SK-N-SH (cell line): ENCODE measurements at regions not wholly inside any gene's neighbourhood (a gene's known extent, or its start where the extent isn't known, plus 50 kb on each side); places are given as distances from the start of the nearest gene placed in this dataset.
A peak's percentile ranks its signal among the peaks of the same experiment; 100 is the strongest.

ENCODE experiments used
- CTCF ChIA-PET: fragments of 300-600, 350-600 bp; formaldehyde crosslinking; extraction: SDS; loops from one replicate; lab custom pipeline; 2021; lab: Yijun Ruan, JAX
- POLR2A ChIA-PET: fragments of 350-600 bp; sonication (Branson Sonifier 250); formaldehyde crosslinking; extraction: SDS; loops from one replicate; lab custom pipeline; 2020; ENCODE audit warnings: antibody characterized with exemption, inconsistent platforms; lab: Yijun Ruan, JAX
- DNase-seq: peaks from one replicate; pipeline ENCODE4 v3.0.0; 2012
- H2AFZ ChIP-seq: fragments of 200-600 bp; sonication (generic); 2 replicates; pipeline ENCODE4 v1.8.1; 2016; ENCODE audit warnings: antibody characterized with exemption, mild to moderate bottlenecking, low read depth
- H3F3A ChIP-seq: fragments of 200-600 bp; sonication (generic); replicated peaks from 2 replicates; pipeline ENCODE3; 2016; ENCODE audit warnings: antibody characterized with exemption, mild to moderate bottlenecking; ENCODE audit not compliant: insufficient read depth
- H3K27ac ChIP-seq, 2 experiments: fragments of 200-500 bp in 1 of 2; fragments of 200-600 bp in 1 of 2; sonication (Bioruptor generic) in 1 of 2; sonication (generic), shearing (Covaris generic) in 1 of 2; 2 replicates each; pipeline versions ENCODE4 v1.5.1 to v1.6.1; 2014 to 2016; ENCODE audit warnings: low read depth in 2 of 2, inconsistent platforms in 1 of 2, low read length in 1 of 2, mild to moderate bottlenecking in 1 of 2, mixed read lengths in 1 of 2
- H3K27me3 ChIP-seq: fragments of 200-600 bp; sonication (generic), shearing (Covaris generic); 2 replicates; pipeline ENCODE4 v1.6.1; 2016; ENCODE audit warnings: mixed run types; ENCODE audit not compliant: insufficient read depth
- H3K36me3 ChIP-seq, 2 experiments: fragments of 200-500 bp in 1 of 2; fragments of 200-600 bp in 1 of 2; sonication (Bioruptor generic) in 1 of 2; sonication (generic) in 1 of 2; replicated peaks in 1 of 2; 2 replicates each; pipeline versions ENCODE3 to v1.5.1; 2014 to 2016; ENCODE audit warnings: low read length in 1 of 2, mild to moderate bottlenecking in 1 of 2; ENCODE audit not compliant: insufficient read depth in 2 of 2, control insufficient read depth in 1 of 2
- H3K4me1 ChIP-seq, 2 experiments: fragments of 200-500 bp in 1 of 2; fragments of 200-600 bp in 1 of 2; sonication (Bioruptor generic) in 1 of 2; sonication (generic), shearing (Covaris generic) in 1 of 2; 2 replicates each; pipeline versions ENCODE4 v1.5.1 to v1.6.1; 2014 to 2016; ENCODE audit warnings: low read depth in 1 of 2, low read length in 1 of 2, mixed run types in 1 of 2; ENCODE audit not compliant: insufficient read depth in 2 of 2, control insufficient read depth in 1 of 2
- H3K4me2 ChIP-seq: fragments of 200-600 bp; sonication (generic), shearing (Covaris generic); 2 replicates; pipeline ENCODE4 v1.6.1; 2017; ENCODE audit warnings: mixed run types
- H3K4me3 ChIP-seq, 2 experiments: fragments of 200-500 bp in 1 of 2; fragments of 200-600 bp in 1 of 2; sonication (Bioruptor generic) in 1 of 2; sonication (generic), shearing (Covaris generic) in 1 of 2; 2 replicates each; pipeline versions ENCODE4 v1.5.1 to v1.8.1; 2014 to 2016; ENCODE audit warnings: low read depth in 2 of 2, inconsistent platforms in 1 of 2, low read length in 1 of 2, mild to moderate bottlenecking in 1 of 2, mixed read lengths in 1 of 2, moderate library complexity in 1 of 2
- H3K79me2 ChIP-seq: fragments of 200-600 bp; sonication (generic); 2 replicates; pipeline ENCODE4 v1.8.1; 2017; ENCODE audit warnings: mild to moderate bottlenecking; ENCODE audit not compliant: insufficient read depth
- H3K9ac ChIP-seq: fragments of 200-600 bp; sonication (generic); 2 replicates; pipeline ENCODE4 v1.6.1; 2017; ENCODE audit warnings: mixed run types
- H3K9me2 ChIP-seq: fragments of 200-600 bp; sonication (generic); 2 replicates; pipeline ENCODE4 v1.6.1; 2017; ENCODE audit warnings: mixed run types
- H3K9me3 ChIP-seq: fragments of 200-600 bp; sonication (generic); 2 replicates; pipeline ENCODE4 v1.6.1; 2017; ENCODE audit warnings: mixed run types, mild to moderate bottlenecking, moderate library complexity
- H4K20me1 ChIP-seq: fragments of 200-600 bp; sonication (generic); 2 replicates; pipeline ENCODE4 v1.6.1; 2017; ENCODE audit warnings: mild to moderate bottlenecking, mixed run types; ENCODE audit not compliant: insufficient read depth
- ELF1 ChIP-seq: IDR thresholded peaks from 2 replicates; pipeline ENCODE4 v1.4.0; 2012
- EP300 ChIP-seq, 2 experiments: IDR thresholded peaks; 2 replicates each; pipeline versions ENCODE4 v1.4.0 to v1.6.1; 2012; ENCODE audit warnings: borderline replicate concordance in 1 of 2, low read depth in 1 of 2, low read length in 1 of 2
- EZH2phosphoT487 ChIP-seq: fragments of 200-600 bp; sonication (generic); IDR thresholded peaks from 2 replicates; pipeline ENCODE4 v1.6.1; 2017; ENCODE audit warnings: low read depth, mixed run types, mild to moderate bottlenecking, antibody characterized with exemption, moderate library complexity, borderline replicate concordance
- FOSL2 ChIP-seq: IDR thresholded peaks from 2 replicates; pipeline ENCODE4 v1.4.0; 2012; ENCODE audit warnings: low read depth, mild to moderate bottlenecking, moderate library complexity, borderline replicate concordance
- FOXJ3 ChIP-seq: sonication (generic); formaldehyde crosslinking; IDR thresholded peaks from 2 replicates; pipeline ENCODE4 v1.5.1; 2020; ENCODE audit warnings: mild to moderate bottlenecking, missing genetic modification reagents
- GATA2 ChIP-seq: sonication (generic); formaldehyde crosslinking; IDR thresholded peaks from 2 replicates; pipeline ENCODE4 v1.5.0; 2020; ENCODE audit warnings: mild to moderate bottlenecking, missing genetic modification reagents
- MEF2A ChIP-seq: IDR thresholded peaks from 2 replicates; pipeline ENCODE4 v1.4.0; 2012; ENCODE audit warnings: low read depth, borderline replicate concordance
- MXI1 ChIP-seq: IDR thresholded peaks from 2 replicates; pipeline ENCODE4 v1.6.1; 2012; ENCODE audit warnings: mild to moderate bottlenecking, low read depth, low read length, improper control_type of control experiment
- NRF1 ChIP-seq: IDR thresholded peaks from 2 replicates; pipeline ENCODE4 v1.6.1; 2012; ENCODE audit warnings: low read depth, mild to moderate bottlenecking, low read length
- RAD21 ChIP-seq: IDR thresholded peaks from 2 replicates; pipeline ENCODE4 v1.6.1; 2012; ENCODE audit warnings: mild to moderate bottlenecking, low read length
- RCOR1 ChIP-seq: fragments of 150-350 bp; IDR thresholded peaks from 2 replicates; pipeline ENCODE4 v1.6.1; 2017; ENCODE audit warnings: antibody characterized with exemption, low read length
- RXRA ChIP-seq: IDR thresholded peaks from 2 replicates; pipeline ENCODE4 v1.4.0; 2012; ENCODE audit warnings: low read depth, mild to moderate bottlenecking, borderline replicate concordance
- SMC3 ChIP-seq: IDR thresholded peaks from 2 replicates; pipeline ENCODE4 v1.6.1; 2012; ENCODE audit warnings: low read depth, low read length, improper control_type of control experiment
- YY1 ChIP-seq: IDR thresholded peaks from 2 replicates; pipeline ENCODE4 v1.4.0; 2012; ENCODE audit warnings: low read depth, mild to moderate bottlenecking
- WGBS: methylation state at CpG from one replicate; pipeline ENCODE4 v1.1.6; 2017; ENCODE audit warnings: low lambda C conversion rate; 5-methylcytosine and 5-hydroxymethylcytosine counted together
- TF ChIP-seq, protein P1 (sequence below): IDR thresholded peaks from 2 replicates; pipeline ENCODE4 v1.4.0; 2012; ENCODE audit warnings: low read depth, borderline replicate concordance
- TF ChIP-seq, protein P2 (sequence below): fragments of 200-600 bp; sonication (generic); IDR thresholded peaks from 2 replicates; pipeline ENCODE4 v1.6.1; 2017; ENCODE audit warnings: antibody characterized with exemption, mild to moderate bottlenecking, moderate library complexity
- TF ChIP-seq, protein P3 (sequence below): IDR thresholded peaks from 2 replicates; pipeline ENCODE4 v1.6.1; 2012; ENCODE audit warnings: mild to moderate bottlenecking, low read depth, low read length, moderate library complexity
- TF ChIP-seq, protein P4 (sequence below): fragments of 150-350 bp; IDR thresholded peaks from 2 replicates; pipeline ENCODE4 v1.6.1; 2016; ENCODE audit warnings: mild to moderate bottlenecking, low read depth, low read length

DNA sequence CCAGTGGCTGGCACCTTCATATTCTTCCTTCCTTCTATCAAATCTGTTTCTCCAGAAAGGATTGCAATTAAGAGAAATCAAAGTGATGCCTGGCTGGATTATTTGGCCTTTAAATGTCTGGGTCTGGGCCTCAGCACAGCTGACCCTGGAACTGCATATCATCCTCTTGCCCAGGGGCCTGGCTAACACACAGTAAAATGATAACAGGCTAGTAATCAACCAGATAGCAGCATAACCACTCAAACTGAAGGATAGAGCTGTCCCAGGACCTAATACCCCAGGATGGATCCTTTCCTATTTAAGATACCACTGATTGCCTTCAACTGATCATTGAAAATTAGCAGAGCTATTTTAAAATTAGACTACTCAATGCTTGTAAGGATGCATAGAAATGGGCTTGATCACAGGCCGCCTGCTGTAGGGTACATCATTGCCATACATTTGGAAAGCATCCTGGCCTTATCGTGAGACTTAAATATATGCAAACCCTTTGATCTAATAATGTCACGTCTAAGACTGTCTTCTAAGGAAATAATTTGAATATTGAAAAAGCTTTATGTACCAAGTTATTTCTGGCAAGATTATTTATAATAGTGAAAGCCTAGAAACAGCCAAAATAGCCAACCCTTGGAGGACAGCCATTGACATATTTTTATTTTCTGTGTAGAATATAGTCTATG, 144.0 kb upstream of the CHST15 start:
- H3K27ac ChIP-seq: peak overlapping the region in 1 of 2 experiments; percentile 48; a peak in 2 of 4 replicates
- TF ChIP-seq RCOR1 (peak; percentile 83; the same call in 1 of the 2 replicates), RXRA (no peak), RAD21 (no peak), GATA2 (CRISPR knock-in tag) (peak; percentile 93), ELF1 (no peak), FOSL2 (no peak), EP300 (IDR thresholded peaks at IDR 0.05; ENCODE audit: borderline replicate concordance in 1 of 2, low read depth in 1 of 2, low read length in 1 of 2) (peak in 1 of 2 experiments; percentile 76; a peak in 2 of 4 replicates), NRF1 (no peak)
- TF ChIP-seq, protein P1, sequence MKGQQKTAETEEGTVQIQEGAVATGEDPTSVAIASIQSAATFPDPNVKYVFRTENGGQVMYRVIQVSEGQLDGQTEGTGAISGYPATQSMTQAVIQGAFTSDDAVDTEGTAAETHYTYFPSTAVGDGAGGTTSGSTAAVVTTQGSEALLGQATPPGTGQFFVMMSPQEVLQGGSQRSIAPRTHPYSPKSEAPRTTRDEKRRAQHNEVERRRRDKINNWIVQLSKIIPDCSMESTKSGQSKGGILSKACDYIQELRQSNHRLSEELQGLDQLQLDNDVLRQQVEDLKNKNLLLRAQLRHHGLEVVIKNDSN: no peak
- H3K9ac ChIP-seq: no peak overlapping the region
- no peaks in the 10 kb centered on the region for H3F3A ChIP-seq
- H3K79me2 ChIP-seq: no peaks in the 10 kb centered on the region
- ChIA-PET CTCF (interaction anchor here (1.0 to 4.6 kb wide), 10 partner anchors 14 to 242 kb away, joined by 3 to 28 read pairs (median 4); no protein-coding TSS in a partner anchor), POLR2A (no interaction called here)
- H3K9me3 ChIP-seq: no peaks in the 10 kb centered on the region
- no peak overlapping the region for H3K4me3 ChIP-seq
- WGBS: 34% methylated on average over 3 of the region's 3 CpGs
- no peaks in the 10 kb centered on the region for H3K27me3 ChIP-seq
- DNase-seq: peak; percentile 77
- no peak overlapping the region for H2AFZ ChIP-seq
- H3K4me2 ChIP-seq: no peak overlapping the region
- H3K9me2 ChIP-seq: no peaks in the 10 kb centered on the region
- no peaks in the 10 kb centered on the region for H4K20me1 ChIP-seq
- H3K36me3 ChIP-seq: no peaks in the 10 kb centered on the region
- H3K4me1 ChIP-seq: peaks cover 0 to 28% of the 10 kb centered on the region in 2 experiments; a peak in 2 of 4 replicates

DNA sequence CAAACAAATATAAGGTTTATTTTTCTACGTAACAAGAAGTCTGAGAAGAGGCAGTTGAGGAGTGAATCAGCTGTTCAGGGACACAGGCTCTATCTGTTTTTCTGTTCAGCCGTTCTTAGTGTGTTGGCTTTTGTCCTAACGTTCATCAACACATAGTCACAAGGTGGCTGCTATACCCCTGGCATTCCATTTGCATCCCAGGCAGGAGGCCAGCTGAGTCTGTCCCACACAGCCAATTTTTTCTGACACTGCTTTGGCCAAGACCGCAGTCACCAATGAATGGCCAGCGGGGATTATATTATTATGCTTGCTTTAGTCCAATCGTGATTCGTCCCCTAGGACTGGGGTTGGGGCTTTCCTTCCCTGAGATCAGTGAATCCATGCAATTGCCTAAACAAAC, 143.4 kb upstream of the CHST15 start:
- Histone ChIP-seq H3K79me2 (no peaks in the 10 kb centered on the region), H3F3A (no peaks in the 10 kb centered on the region), H4K20me1 (no peaks in the 10 kb centered on the region), H3K4me3 (no peak overlapping the region), H3K36me3 (no peaks in the 10 kb centered on the region), H3K9me2 (no peaks in the 10 kb centered on the region), H2AFZ (no peak overlapping the region), H3K9ac (no peak overlapping the region), H3K4me2 (no peak overlapping the region), H3K27ac (peak overlapping the region in 1 of 2 experiments; percentile 48; a peak in 2 of 4 replicates), H3K4me1 (peaks cover 0 to 28% of the 10 kb centered on the region in 2 experiments; a peak in 2 of 4 replicates), H3K9me3 (no peaks in the 10 kb centered on the region), H3K27me3 (no peaks in the 10 kb centered on the region)
- WGBS: 43% methylated on average over 7 of the region's 7 CpGs
- ChIA-PET CTCF (interaction anchor here (1.0 to 4.6 kb wide), 10 partner anchors 14 to 654 kb away, joined by 3 to 28 read pairs (median 3); no protein-coding TSS in a partner anchor), POLR2A (no interaction called here)
- no peak for DNase-seq
- no peak for TF ChIP-seq FOXJ3 (CRISPR knock-in tag)
- TF ChIP-seq NRF1: no peak
- TF ChIP-seq, protein P1: no peak
- TF ChIP-seq YY1: no peak
- TF ChIP-seq, protein P2, sequence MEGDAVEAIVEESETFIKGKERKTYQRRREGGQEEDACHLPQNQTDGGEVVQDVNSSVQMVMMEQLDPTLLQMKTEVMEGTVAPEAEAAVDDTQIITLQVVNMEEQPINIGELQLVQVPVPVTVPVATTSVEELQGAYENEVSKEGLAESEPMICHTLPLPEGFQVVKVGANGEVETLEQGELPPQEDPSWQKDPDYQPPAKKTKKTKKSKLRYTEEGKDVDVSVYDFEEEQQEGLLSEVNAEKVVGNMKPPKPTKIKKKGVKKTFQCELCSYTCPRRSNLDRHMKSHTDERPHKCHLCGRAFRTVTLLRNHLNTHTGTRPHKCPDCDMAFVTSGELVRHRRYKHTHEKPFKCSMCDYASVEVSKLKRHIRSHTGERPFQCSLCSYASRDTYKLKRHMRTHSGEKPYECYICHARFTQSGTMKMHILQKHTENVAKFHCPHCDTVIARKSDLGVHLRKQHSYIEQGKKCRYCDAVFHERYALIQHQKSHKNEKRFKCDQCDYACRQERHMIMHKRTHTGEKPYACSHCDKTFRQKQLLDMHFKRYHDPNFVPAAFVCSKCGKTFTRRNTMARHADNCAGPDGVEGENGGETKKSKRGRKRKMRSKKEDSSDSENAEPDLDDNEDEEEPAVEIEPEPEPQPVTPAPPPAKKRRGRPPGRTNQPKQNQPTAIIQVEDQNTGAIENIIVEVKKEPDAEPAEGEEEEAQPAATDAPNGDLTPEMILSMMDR: no peak
- no peak for TF ChIP-seq SMC3
- no peak for TF ChIP-seq EZH2phosphoT487
- TF ChIP-seq MXI1: no peak
- no peak for TF ChIP-seq RCOR1
- TF ChIP-seq, protein P3, sequence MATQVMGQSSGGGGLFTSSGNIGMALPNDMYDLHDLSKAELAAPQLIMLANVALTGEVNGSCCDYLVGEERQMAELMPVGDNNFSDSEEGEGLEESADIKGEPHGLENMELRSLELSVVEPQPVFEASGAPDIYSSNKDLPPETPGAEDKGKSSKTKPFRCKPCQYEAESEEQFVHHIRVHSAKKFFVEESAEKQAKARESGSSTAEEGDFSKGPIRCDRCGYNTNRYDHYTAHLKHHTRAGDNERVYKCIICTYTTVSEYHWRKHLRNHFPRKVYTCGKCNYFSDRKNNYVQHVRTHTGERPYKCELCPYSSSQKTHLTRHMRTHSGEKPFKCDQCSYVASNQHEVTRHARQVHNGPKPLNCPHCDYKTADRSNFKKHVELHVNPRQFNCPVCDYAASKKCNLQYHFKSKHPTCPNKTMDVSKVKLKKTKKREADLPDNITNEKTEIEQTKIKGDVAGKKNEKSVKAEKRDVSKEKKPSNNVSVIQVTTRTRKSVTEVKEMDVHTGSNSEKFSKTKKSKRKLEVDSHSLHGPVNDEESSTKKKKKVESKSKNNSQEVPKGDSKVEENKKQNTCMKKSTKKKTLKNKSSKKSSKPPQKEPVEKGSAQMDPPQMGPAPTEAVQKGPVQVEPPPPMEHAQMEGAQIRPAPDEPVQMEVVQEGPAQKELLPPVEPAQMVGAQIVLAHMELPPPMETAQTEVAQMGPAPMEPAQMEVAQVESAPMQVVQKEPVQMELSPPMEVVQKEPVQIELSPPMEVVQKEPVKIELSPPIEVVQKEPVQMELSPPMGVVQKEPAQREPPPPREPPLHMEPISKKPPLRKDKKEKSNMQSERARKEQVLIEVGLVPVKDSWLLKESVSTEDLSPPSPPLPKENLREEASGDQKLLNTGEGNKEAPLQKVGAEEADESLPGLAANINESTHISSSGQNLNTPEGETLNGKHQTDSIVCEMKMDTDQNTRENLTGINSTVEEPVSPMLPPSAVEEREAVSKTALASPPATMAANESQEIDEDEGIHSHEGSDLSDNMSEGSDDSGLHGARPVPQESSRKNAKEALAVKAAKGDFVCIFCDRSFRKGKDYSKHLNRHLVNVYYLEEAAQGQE: no peak
- no peak for TF ChIP-seq MEF2A
- TF ChIP-seq, protein P4, sequence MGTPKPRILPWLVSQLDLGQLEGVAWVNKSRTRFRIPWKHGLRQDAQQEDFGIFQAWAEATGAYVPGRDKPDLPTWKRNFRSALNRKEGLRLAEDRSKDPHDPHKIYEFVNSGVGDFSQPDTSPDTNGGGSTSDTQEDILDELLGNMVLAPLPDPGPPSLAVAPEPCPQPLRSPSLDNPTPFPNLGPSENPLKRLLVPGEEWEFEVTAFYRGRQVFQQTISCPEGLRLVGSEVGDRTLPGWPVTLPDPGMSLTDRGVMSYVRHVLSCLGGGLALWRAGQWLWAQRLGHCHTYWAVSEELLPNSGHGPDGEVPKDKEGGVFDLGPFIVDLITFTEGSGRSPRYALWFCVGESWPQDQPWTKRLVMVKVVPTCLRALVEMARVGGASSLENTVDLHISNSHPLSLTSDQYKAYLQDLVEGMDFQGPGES: no peak
- TF ChIP-seq FOSL2: no peak
